BJ (cell line): ENCODE measurements at regions not wholly inside any gene's neighbourhood (a gene's known extent, or its start where the extent isn't known, plus 50 kb on each side); places are given as distances from the start of the nearest gene placed in this dataset.

Experiments used
- CTCF ChIA-PET: fragments of 350-600 bp; formaldehyde crosslinking; extraction: SDS; loops from one replicate; lab custom pipeline; 2021; ENCODE audit warnings: antibody characterized with exemption, inconsistent platforms; lab: Yijun Ruan, JAX
- POLR2A ChIA-PET: fragments of 300-600 bp; sonication (Branson Sonifier 250); formaldehyde crosslinking; extraction: SDS; loops from one replicate; lab custom pipeline; 2021; ENCODE audit warnings: antibody characterized with exemption; lab: Charles Lee
- DNase-seq: peaks from one replicate; pipeline ENCODE4 v3.0.0-alpha.2; 2011; ENCODE audit warnings: low read depth
- H3K27me3 ChIP-seq: 2 replicates; pipeline ENCODE4 v1.6.0; 2011; ENCODE audit warnings: low read length; ENCODE audit not compliant: control insufficient read depth, insufficient read depth
- H3K36me3 ChIP-seq: 2 replicates; pipeline ENCODE4 v1.5.1; 2011; ENCODE audit warnings: low read length; ENCODE audit not compliant: control insufficient read depth, insufficient read depth
- H3K4me3 ChIP-seq: 2 replicates; pipeline ENCODE4 v1.5.1; 2011; ENCODE audit warnings: low read depth, mild to moderate bottlenecking, control low read depth, low read length
- CTCF ChIP-seq: IDR thresholded peaks from 2 replicates; pipeline ENCODE4 v1.5.1; 2011; ENCODE audit warnings: low read depth, mild to moderate bottlenecking, control low read depth, inconsistent platforms, low read length, moderate library complexity; ENCODE audit not compliant: insufficient read depth

GRCh38 chr15:77783636-77784035, 150.9 kb upstream of the LINGO1 start:
- Histone ChIP-seq H3K27me3 (peaks cover 2% of the 10 kb centered on the region; the same call in 1 of the 2 replicates), H3K36me3 (no peaks in the 10 kb centered on the region), H3K4me3 (no peak overlapping the region)
- no peak for TF ChIP-seq CTCF
- CTCF ChIA-PET: interaction anchor here (1.3 to 3.6 kb wide), 2 partner anchors 148 to 150 kb away, joined by 3 to 10 read pairs; no protein-coding TSS in a partner anchor
- no peak for DNase-seq
- POLR2A ChIA-PET: no interaction called here

- Histone ChIP-seq H3K36me3 (no peaks in the 10 kb centered on the region), H3K27me3 (peaks cover 2% of the 10 kb centered on the region; the same call in 1 of the 2 replicates), H3K4me3 (no peak overlapping the region)
- POLR2A ChIA-PET: no interaction called here
- no peak for DNase-seq
- no peak for TF ChIP-seq CTCF
- CTCF ChIA-PET: no interaction called here
These were observed 150.0 kb upstream of the LINGO1 start for GRCh38 chr15:77782691-77783090.

- ChIA-PET POLR2A (no interaction called here), CTCF (interaction anchor here (1.0 kb wide), 1 partner anchor 15 kb away, joined by 3 read pairs; no protein-coding TSS in a partner anchor)
- H3K27me3 ChIP-seq: peaks cover 2% of the 10 kb centered on the region; the same call in 1 of the 2 replicates
- no peak for DNase-seq
- H3K36me3 ChIP-seq: no peaks in the 10 kb centered on the region
- no peak for TF ChIP-seq CTCF
- H3K4me3 ChIP-seq: no peak overlapping the region
These were observed 149.2 kb upstream of the LINGO1 start for GRCh38 chr15:77781946-77782240.

GRCh38 chr15:77781151-77781945, 148.6 kb upstream of the LINGO1 start:
- no peak overlapping the region for H3K4me3 ChIP-seq
- POLR2A ChIA-PET: no interaction called here
- TF ChIP-seq CTCF: no peak
- no peak for DNase-seq
- H3K36me3 ChIP-seq: no peaks in the 10 kb centered on the region
- H3K27me3 ChIP-seq: peaks cover 2% of the 10 kb centered on the region; the same call in 1 of the 2 replicates
- CTCF ChIA-PET: interaction anchor here (1.0 kb wide), 1 partner anchor 16 kb away, joined by 3 read pairs; no protein-coding TSS in a partner anchor

- Histone ChIP-seq H3K4me3 (no peak overlapping the region), H3K27me3 (0 out of 2 replicates have a peak, but pooled peaks cover 4% of the 10 kb centered on the region), H3K36me3 (no peaks in the 10 kb centered on the region)
- no peak for TF ChIP-seq CTCF
- no peak for DNase-seq
- POLR2A ChIA-PET: no interaction called here
- CTCF ChIA-PET: no interaction called here
These were observed 146.1 kb upstream of the LINGO1 start for GRCh38 chr15:77778802-77779201.
